Activated CD4-positive, alpha-beta T cell treated with anti-CD3 and anti-CD28 coated beads, Interleukin-2, Interleukin-6, amounts not matched to agents 100 ng/mL and 50 ng/mL, durations not matched to agents 16 hours and 8 hours (primary cell): ENCODE measurements at regions not wholly inside any gene's neighbourhood (a gene's known extent, or its start where the extent isn't known, plus 50 kb on each side); places are given as distances from the start of the nearest gene placed in this dataset.

Source experiments
- DNase-seq: peaks from one replicate; pipeline ENCODE4 v3.0.0-alpha.2; 2020

DNA sequence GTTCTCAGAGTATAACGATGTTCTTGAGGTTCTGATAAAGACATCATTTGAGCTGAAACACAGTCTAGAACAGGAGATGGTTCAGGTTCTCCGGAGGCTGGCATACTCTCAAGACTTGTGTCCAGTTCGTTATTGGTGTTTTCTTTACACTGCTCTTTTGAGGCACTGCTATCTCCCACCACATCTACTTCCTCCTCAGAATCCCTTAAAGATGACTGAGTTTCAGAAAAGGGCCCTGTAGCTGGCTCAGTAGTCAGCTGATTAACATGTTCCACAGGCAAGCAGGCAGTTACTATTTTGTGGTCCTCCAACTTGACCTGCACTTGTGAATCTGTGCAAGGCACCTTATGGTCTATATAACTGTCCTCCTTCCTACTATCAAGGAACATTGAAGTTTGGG, 50.2 kb downstream of the ZZZ3 start:
- DNase-seq = peak; percentile 14

DNA sequence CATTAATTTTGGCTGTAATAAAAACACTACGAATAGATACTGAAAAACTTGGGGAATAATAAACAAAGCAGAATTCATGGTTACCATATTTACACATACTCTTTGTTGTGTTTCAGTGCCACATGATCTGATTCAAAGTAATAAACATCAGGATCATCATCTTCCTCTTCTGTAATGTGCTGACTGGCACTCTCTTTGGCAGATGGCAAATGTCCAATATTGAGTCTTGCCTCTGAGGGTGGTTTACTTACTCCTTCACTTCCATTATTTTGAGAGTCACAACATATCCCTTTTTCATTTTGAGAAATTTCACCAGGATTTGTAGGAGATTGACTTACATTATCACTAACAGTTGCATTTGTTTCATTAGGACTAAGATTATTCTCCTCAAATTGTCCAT, 50.7 kb downstream of the ZZZ3 start:
- DNase-seq = no peak

- DNase-seq = no peak
Measured at GRCh38 chr1:77631302-77631701, 51.2 kb downstream of the ZZZ3 start.

DNA sequence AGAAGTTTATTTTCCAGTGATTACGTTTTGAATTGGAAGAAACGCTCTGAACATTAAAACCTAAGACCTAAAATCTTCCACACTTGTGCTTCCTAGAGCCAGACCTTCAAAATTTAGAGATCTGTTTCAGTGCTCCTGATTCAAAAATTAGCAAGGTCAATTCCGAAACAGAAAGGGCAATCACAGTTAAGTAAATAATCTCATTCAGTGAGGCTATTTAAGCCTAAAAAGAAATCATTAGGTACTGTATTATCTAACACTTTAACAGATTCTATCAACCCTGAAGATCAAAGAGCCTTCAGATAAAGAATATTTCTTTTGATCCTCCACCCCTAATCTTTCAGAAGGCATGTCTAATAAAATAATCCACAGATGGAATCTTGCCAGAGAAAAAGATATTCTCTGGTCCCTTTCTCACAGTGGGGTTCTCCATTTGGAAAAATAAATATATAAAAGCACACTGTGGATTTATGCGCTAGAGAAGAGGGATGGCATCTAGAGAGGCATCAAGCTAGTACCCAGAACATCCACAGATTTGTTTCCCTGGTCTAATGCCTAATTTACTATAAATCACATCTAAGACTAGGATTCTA, 54.4 kb downstream of the ZZZ3 start:
- DNase-seq = no peak

DNA sequence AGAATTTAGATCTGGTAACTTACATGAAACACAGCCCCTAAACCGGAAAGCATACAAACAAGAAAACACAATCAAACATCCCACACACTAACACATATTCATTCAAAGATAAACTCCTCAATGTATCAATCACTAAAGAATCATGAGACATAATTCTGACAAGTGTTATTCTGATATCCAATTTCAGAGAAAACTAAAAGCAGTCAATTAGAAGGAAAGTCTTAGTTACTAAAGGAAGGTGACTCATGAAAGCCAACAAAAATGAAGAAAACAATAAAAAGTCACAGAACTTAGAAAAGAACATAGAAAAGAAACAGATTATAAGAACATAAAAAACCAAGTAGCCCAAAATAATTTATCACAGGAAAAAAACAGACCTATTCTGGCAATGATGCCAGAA, 57.2 kb downstream of the ZZZ3 start:
- no peak for DNase-seq

DNA sequence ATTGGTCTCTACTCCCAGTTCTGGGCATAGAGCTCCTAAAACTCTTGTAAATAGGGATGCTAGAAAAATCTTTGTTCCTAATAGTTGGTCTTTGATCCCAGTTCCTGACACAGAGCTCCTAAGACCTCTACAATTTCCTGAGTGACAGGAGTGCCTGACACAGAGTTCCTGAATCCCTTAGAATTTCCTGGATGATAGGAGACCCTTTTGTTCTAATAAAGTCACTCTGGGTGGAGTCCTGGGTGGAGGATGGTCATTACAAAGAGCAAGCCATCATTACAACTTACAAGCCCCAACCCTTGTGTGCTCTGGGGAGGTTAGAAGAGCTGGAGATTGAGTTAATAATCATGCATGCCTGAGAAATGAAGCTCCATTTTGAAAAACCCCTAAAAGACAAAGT, 58.4 kb downstream of the ZZZ3 start:
- DNase-seq = no peak

- DNase-seq = no peak
Measured at GRCh38 chr1:77623066-77623465, 59.4 kb downstream of the ZZZ3 start.

GRCh38 chr1:77620273-77620672, 62.2 kb downstream of the ZZZ3 start:
- DNase-seq = no peak

- no peak for DNase-seq
Measured at GRCh38 chr1:77614037-77614436, 68.4 kb downstream of the ZZZ3 start.
